Stimulated activated naive B cell treated with anti-CD40 and anti-IgM and Interleukin-4, amounts not matched to agents 10 μg/mL and 1 μg/mL and 100 μg/mL, for 72 hours (primary cell): ENCODE measurements at regions not wholly inside any gene's neighbourhood (a gene's known extent, or its start where the extent isn't known, plus 50 kb on each side); places are given as distances from the start of the nearest gene placed in this dataset.
"Not testable (repeated sequence)": the region's sequence is repeated elsewhere in the genome, so short reads cannot be mapped to it uniquely, and the experiment has no call there.

Source experiments
- ATAC-seq, 2 donors: fragments of 150-1000 bp; cut with Tn5 transposase; replicated peaks; 2 replicates each; pipeline ENCODE4 v1.10.0; 2021; ENCODE audit warnings: moderate library complexity in 1 of 2
- DNase-seq: peaks from one replicate; pipeline ENCODE4 v3.0.0; 2021
- H3K27ac Mint-ChIP-seq: one replicate; pipeline ENCODE4 v1.8.0; 2022; ENCODE audit warnings: mild to moderate bottlenecking, mixed read lengths
- H3K27me3 Mint-ChIP-seq, 2 donors: one replicate each; pipeline ENCODE4 v1.8.0; 2022; ENCODE audit warnings: mixed read lengths in 2 of 2
- H3K36me3 Mint-ChIP-seq, 2 donors: one replicate each; pipeline ENCODE4 v1.8.0; 2022; ENCODE audit warnings: mixed read lengths in 2 of 2, mild to moderate bottlenecking in 1 of 2
- H3K4me1 Mint-ChIP-seq, 2 donors: one replicate each; pipeline ENCODE4 v1.8.0; 2022; ENCODE audit warnings: mixed read lengths in 2 of 2, mild to moderate bottlenecking in 1 of 2
- H3K4me3 Mint-ChIP-seq, 2 donors: one replicate each; pipeline ENCODE4 v1.8.0; 2022; ENCODE audit warnings: mild to moderate bottlenecking in 2 of 2, mixed read lengths in 2 of 2, moderate library complexity in 1 of 2
- H3K9me3 Mint-ChIP-seq, 2 donors: one replicate each; pipeline ENCODE4 v1.8.0; 2022; ENCODE audit warnings: mixed read lengths in 2 of 2, mild to moderate bottlenecking in 1 of 2

DNA sequence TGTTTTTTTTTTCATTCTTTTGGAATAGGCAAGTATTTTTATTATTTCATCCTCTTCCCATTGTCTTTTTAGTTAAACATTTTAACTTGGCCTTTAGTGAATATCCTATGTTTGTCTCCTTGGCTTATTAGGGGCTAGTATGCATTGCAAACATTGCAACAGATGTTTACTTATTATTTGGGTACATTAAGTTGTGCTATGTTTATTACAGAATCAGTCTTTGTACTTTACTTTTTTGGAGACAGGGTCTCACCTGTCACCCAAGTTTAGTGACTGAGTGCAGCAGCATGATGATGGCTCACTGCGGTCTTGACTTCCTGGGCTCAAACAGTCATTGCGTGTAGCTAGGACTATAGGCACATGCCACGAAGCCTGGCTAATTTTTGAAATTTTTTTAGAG, 51.1 kb upstream of the NUDT6 start:
- no peak for DNase-seq
- Mint-ChIP-seq H3K27me3 (no peaks in the 10 kb centered on the region), H3K4me3 (no peak overlapping the region), H3K27ac (no peak overlapping the region), H3K36me3 (peaks cover 24 to 39% of the 10 kb centered on the region in 2 donors), H3K4me1 (peaks cover 0 to under 1% of the 10 kb centered on the region in 2 donors), H3K9me3 (peaks cover 3 to 4% of the 10 kb centered on the region in 2 donors)
- no peak for ATAC-seq

- Mint-ChIP-seq H3K4me3 (no peak overlapping the region), H3K27ac (no peak overlapping the region), H3K4me1 (no peaks in the 10 kb centered on the region), H3K27me3 (no peaks in the 10 kb centered on the region), H3K36me3 (peaks cover 37 to 59% of the 10 kb centered on the region in 2 donors), H3K9me3 (peaks cover 3 to 4% of the 10 kb centered on the region in 2 donors)
- DNase-seq: no peak
- ATAC-seq: no peak
These were observed 53.7 kb upstream of the NUDT6 start for GRCh38 chr4:122976111-122976510.

DNA sequence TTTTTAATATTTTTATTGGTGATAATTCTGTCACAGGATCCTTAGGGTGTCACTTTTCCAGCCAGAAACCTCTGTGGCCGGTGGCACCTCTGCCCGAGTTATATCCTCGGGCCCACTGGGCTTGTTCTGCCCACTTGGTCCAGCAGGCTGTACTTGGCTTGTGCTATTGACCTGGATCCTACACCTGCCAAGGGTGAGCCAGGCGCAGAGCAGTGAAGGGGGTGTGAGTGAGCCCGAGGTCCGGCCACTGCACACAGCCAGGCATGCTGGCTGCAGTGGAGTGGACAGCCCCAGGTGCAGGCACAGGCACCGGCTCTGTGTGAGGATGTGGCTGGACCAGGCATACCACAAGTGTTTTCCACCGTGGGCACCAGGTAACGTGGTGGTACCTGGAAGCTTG, 54.7 kb upstream of the NUDT6 start:
- peaks cover 3 to 4% of the 10 kb centered on the region in 2 donors for H3K9me3 Mint-ChIP-seq
- peaks cover 44 to 64% of the 10 kb centered on the region in 2 donors for H3K36me3 Mint-ChIP-seq
- DNase-seq: no peak

GRCh38 chr4:122978109-122978508, 55.7 kb upstream of the NUDT6 start:
- H3K4me1 Mint-ChIP-seq: no peaks in the 10 kb centered on the region
- H3K4me3 Mint-ChIP-seq: no peak overlapping the region
- ATAC-seq (no peak), DNase-seq (no peak)
- H3K36me3 Mint-ChIP-seq: peaks cover 44 to 66% of the 10 kb centered on the region in 2 donors
- no peaks in the 10 kb centered on the region for H3K27me3 Mint-ChIP-seq
- peaks cover 3 to 4% of the 10 kb centered on the region in 2 donors for H3K9me3 Mint-ChIP-seq
- no peak overlapping the region for H3K27ac Mint-ChIP-seq

More for the DNA sequence above, 54.7 kb upstream of the NUDT6 start:
- no peak overlapping the region for H3K27ac Mint-ChIP-seq
- ATAC-seq: no peak
- no peaks in the 10 kb centered on the region for H3K4me1 Mint-ChIP-seq
- no peaks in the 10 kb centered on the region for H3K27me3 Mint-ChIP-seq
- no peak overlapping the region for H3K4me3 Mint-ChIP-seq

DNA sequence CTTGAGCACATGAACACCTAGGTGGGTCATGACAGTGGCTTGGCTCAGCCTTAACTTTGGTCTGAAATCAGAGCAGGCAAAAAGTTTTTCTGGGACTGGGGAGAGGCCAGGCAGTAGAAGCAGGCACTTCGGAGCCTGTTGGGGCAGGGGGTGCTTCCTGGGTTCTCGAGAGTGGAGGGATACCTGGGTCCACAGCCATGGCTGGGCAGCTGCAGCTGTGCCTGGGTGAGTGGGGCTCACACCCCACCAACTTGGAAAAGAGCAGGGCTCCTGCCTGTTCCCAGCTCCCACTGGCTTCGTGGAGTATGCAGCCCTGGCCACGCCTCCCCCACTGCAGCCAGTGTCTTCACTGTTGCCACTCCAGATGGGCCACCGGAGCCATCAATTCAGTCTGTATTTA, 56.4 kb upstream of the NUDT6 start:
- DNase-seq (no peak), ATAC-seq (no peak)
- Mint-ChIP-seq H3K27me3 (no peaks in the 10 kb centered on the region), H3K4me1 (no peaks in the 10 kb centered on the region), H3K9me3 (peaks cover 3 to 6% of the 10 kb centered on the region in 2 donors), H3K27ac (no peak overlapping the region), H3K4me3 (no peak overlapping the region), H3K36me3 (peaks cover 49 to 68% of the 10 kb centered on the region in 2 donors)

DNA sequence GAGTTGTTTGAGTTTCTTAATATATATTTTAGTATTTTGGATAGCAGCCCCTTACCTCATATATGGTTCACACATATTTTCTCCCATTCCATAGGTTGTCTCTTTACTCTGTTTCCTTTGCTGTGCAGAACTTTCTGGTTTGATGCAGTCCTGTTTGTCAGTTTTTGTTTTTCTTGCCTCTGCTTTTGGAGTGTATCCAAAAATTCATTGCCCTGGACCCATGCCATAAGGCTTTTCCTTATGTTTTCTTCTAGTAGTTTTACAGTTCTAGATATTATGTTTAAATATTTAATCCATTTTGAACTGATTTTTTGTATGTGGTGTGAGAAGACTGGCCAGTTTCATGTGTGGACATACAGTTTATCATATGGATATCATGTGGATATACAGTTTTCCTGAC, 58.5 kb upstream of the NUDT6 start:
- Mint-ChIP-seq H3K36me3 (peaks cover 58 to 77% of the 10 kb centered on the region in 2 donors), H3K4me3 (no peak overlapping the region), H3K4me1 (no peaks in the 10 kb centered on the region), H3K9me3 (peaks cover 7% of the 10 kb centered on the region in 2 donors), H3K27ac (no peak overlapping the region), H3K27me3 (no peaks in the 10 kb centered on the region)
- ATAC-seq: no peak
- DNase-seq: no peak

- DNase-seq (no peak), ATAC-seq (no peak)
- Mint-ChIP-seq H3K9me3 (peaks cover 25 to 33% of the 10 kb centered on the region in 2 donors), H3K27ac (no peak overlapping the region), H3K4me3 (no peak overlapping the region), H3K4me1 (no peaks in the 10 kb centered on the region), H3K27me3 (no peaks in the 10 kb centered on the region), H3K36me3 (peaks cover 57 to 71% of the 10 kb centered on the region in 2 donors)
These were observed 66.3 kb upstream of the NUDT6 start for GRCh38 chr4:122988696-122989095.

- H3K9me3 Mint-ChIP-seq: peaks cover 21 to 29% of the 10 kb centered on the region in 2 donors
- ATAC-seq: no peak
- no peak overlapping the region for H3K27ac Mint-ChIP-seq
- H3K4me3 Mint-ChIP-seq: no peak overlapping the region
- DNase-seq: no peak
- H3K36me3 Mint-ChIP-seq: peaks cover 37 to 51% of the 10 kb centered on the region in 2 donors
- H3K4me1 Mint-ChIP-seq: no peaks in the 10 kb centered on the region
- no peaks in the 10 kb centered on the region for H3K27me3 Mint-ChIP-seq
These were observed 68.5 kb upstream of the NUDT6 start for GRCh38 chr4:122990891-122991290.

DNA sequence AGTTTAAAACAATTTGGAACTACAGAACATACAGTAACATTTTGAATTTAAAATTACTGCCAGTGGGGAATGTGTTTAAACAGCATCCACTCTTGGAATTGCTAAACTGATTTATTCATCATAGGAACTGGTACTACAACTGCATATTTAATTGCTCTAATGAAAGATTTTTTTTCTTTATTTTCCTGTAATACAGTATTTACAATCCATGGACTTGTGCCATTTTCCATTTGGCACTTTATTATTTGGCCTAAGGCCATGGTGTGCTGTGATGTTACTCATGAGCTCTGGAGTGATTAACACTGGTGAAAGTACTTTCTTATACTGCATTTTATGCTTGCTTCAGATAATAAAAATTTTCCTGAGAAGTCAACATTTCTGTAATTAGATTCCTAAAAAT, 69.7 kb upstream of the NUDT6 start:
- DNase-seq (no peak), ATAC-seq (no peak)
- peaks cover 14 to 21% of the 10 kb centered on the region in 2 donors for H3K9me3 Mint-ChIP-seq
- no peaks in the 10 kb centered on the region for H3K27me3 Mint-ChIP-seq
- H3K4me3 Mint-ChIP-seq: no peak overlapping the region
- H3K27ac Mint-ChIP-seq: no peak overlapping the region
- peaks cover 34 to 48% of the 10 kb centered on the region in 2 donors for H3K36me3 Mint-ChIP-seq
- H3K4me1 Mint-ChIP-seq: peaks cover 0 to 4% of the 10 kb centered on the region in 2 donors

DNA sequence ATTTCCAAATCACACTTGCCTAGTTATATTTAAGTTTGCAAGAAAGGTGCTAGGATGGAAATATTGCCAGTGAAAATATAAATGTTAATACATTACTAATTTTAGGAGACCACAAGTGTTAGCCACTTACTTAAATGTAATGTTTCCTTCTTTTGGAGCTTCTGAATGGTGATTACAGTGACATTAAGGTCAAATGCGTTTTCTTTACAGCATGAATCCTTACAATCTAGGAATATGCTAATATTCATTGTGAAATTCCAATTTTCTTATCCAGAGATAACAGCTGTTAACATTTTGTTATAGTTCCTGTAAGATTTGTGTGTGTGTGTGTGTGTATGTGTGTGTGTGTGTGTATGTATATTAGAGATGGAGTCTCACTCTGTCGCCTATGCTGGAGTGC, 70.2 kb upstream of the NUDT6 start:
- H3K27me3 Mint-ChIP-seq: no peaks in the 10 kb centered on the region
- no peak overlapping the region for H3K27ac Mint-ChIP-seq
- no peak overlapping the region for H3K4me3 Mint-ChIP-seq
- H3K36me3 Mint-ChIP-seq: peaks cover 30 to 48% of the 10 kb centered on the region in 2 donors
- DNase-seq: no peak
- ATAC-seq: no peak
- peaks cover 0 to 5% of the 10 kb centered on the region in 2 donors for H3K4me1 Mint-ChIP-seq
- peaks cover 10 to 16% of the 10 kb centered on the region in 2 donors for H3K9me3 Mint-ChIP-seq

GRCh38 chr4:122996350-122996749, 74.0 kb upstream of the NUDT6 start:
- Mint-ChIP-seq H3K27ac (no peak overlapping the region), H3K4me1 (peaks cover 4 to 9% of the 10 kb centered on the region in 2 donors), H3K27me3 (no peaks in the 10 kb centered on the region), H3K36me3 (peaks cover 12 to 28% of the 10 kb centered on the region in 2 donors), H3K4me3 (no peak overlapping the region), H3K9me3 (peaks cover 0 to 4% of the 10 kb centered on the region in 2 donors)
- ATAC-seq: no peak
- no peak for DNase-seq

GRCh38 chr4:122997463-122998101, 75.2 kb upstream of the NUDT6 start:
- Mint-ChIP-seq H3K4me3 (no peak overlapping the region), H3K9me3 (peaks cover 0 to 4% of the 10 kb centered on the region in 2 donors), H3K4me1 (peaks cover 4 to 9% of the 10 kb centered on the region in 2 donors), H3K36me3 (peaks cover 13 to 29% of the 10 kb centered on the region in 2 donors), H3K27me3 (no peaks in the 10 kb centered on the region), H3K27ac (no peak overlapping the region)
- DNase-seq (no peak), ATAC-seq (peak; percentile 52)

- H3K4me3 Mint-ChIP-seq, ATAC-seq, H3K27me3 Mint-ChIP-seq, DNase-seq, H3K27ac Mint-ChIP-seq, H3K4me1 Mint-ChIP-seq: not testable (repeated sequence)
- H3K9me3 Mint-ChIP-seq: peaks cover 9 to 11% of the 10 kb centered on the region in 2 donors
- H3K36me3 Mint-ChIP-seq: peaks cover 31 to 57% of the 10 kb centered on the region in 2 donors
These were observed 81.7 kb upstream of the NUDT6 start for GRCh38 chr4:123004079-123004478.

DNA sequence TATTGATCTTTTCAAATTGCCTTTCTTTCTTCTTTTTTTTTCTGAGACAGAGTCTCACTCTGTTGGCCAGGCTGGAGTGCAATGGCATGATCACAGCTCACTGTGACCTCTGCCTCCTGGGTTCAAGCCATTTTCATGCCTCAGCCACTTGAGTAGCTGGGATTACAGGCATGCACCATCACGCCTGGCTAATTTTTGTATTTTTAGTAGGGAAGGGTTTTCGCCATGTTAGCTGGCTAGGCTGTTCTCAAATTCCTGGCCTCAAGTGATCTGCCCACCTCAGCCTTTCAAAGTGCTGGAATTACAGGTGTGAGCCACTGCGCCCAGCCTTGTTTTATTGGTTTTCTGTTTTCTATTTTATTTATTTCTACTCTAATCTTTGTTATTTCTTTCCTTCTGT, 82.7 kb upstream of the NUDT6 start:
- Mint-ChIP-seq H3K36me3 (peaks cover 29 to 65% of the 10 kb centered on the region in 2 donors), H3K9me3 (peaks cover 9 to 11% of the 10 kb centered on the region in 2 donors)
- H3K27ac Mint-ChIP-seq, H3K4me3 Mint-ChIP-seq, H3K4me1 Mint-ChIP-seq, DNase-seq, H3K27me3 Mint-ChIP-seq, ATAC-seq: not testable (repeated sequence)

- H3K27me3 Mint-ChIP-seq: no peaks in the 10 kb centered on the region
- ATAC-seq (no peak), DNase-seq (no peak)
- no peak overlapping the region for H3K4me3 Mint-ChIP-seq
- peaks cover 7 to 9% of the 10 kb centered on the region in 2 donors for H3K9me3 Mint-ChIP-seq
- H3K27ac Mint-ChIP-seq: no peak overlapping the region
- peaks cover 34 to 78% of the 10 kb centered on the region in 2 donors for H3K36me3 Mint-ChIP-seq
- H3K4me1 Mint-ChIP-seq: peaks cover 0 to 7% of the 10 kb centered on the region in 2 donors
These were observed 85.3 kb upstream of the NUDT6 start for GRCh38 chr4:123007679-123008078.
